HT1080 (cell line): ENCODE measurements at regions not wholly inside any gene's neighbourhood (a gene's known extent, or its start where the extent isn't known, plus 50 kb on each side); places are given as distances from the start of the nearest gene placed in this dataset.

Source experiments
- DNase-seq: peaks from one replicate; pipeline ENCODE4 v3.0.0-alpha.2; 2015; ENCODE audit warnings: low read depth

GRCh38 chr5:164345173-164345849 is 839.9 kb downstream of the MAT2B start:
- peak; percentile 56 for DNase-seq

- DNase-seq = no peak
Measured at GRCh38 chr5:164345853-164346252, 840.4 kb downstream of the MAT2B start.

GRCh38 chr5:164346785-164347630 is 841.6 kb downstream of the MAT2B start:
- DNase-seq = no peak

GRCh38 chr5:164350236-164350635 is 844.8 kb downstream of the MAT2B start:
- DNase-seq = no peak

GRCh38 chr5:164351245-164351834 is 845.9 kb downstream of the MAT2B start:
- DNase-seq = no peak

- DNase-seq = no peak
Measured at GRCh38 chr5:164352695-164353094, 847.3 kb downstream of the MAT2B start.

- DNase-seq = no peak
Measured at GRCh38 chr5:164353155-164353554, 847.7 kb downstream of the MAT2B start.

GRCh38 chr5:164354139-164354751 is 848.8 kb downstream of the MAT2B start:
- no peak for DNase-seq

- no peak for DNase-seq
Measured at GRCh38 chr5:164355267-164355830, 849.9 kb downstream of the MAT2B start.

- DNase-seq = no peak
Measured at GRCh38 chr5:164356790-164357189, 851.4 kb downstream of the MAT2B start.

GRCh38 chr5:164357395-164358033 is 852.1 kb downstream of the MAT2B start:
- DNase-seq = no peak

- peak; percentile 47 for DNase-seq
Measured at GRCh38 chr5:164358531-164359259, 853.3 kb downstream of the MAT2B start.

- DNase-seq = no peak
Measured at GRCh38 chr5:164359260-164360255, 854.1 kb downstream of the MAT2B start.

GRCh38 chr5:164360589-164360988 is 855.2 kb downstream of the MAT2B start:
- DNase-seq = peak; percentile 74

GRCh38 chr5:164361986-164362385 is 856.6 kb downstream of the MAT2B start:
- no peak for DNase-seq

GRCh38 chr5:164362835-164363234 is 857.4 kb downstream of the MAT2B start:
- no peak for DNase-seq

GRCh38 chr5:164364237-164365208 is 859.1 kb downstream of the MAT2B start:
- no peak for DNase-seq

- peak; percentile 31 for DNase-seq
Measured at GRCh38 chr5:164370841-164371240, 865.4 kb downstream of the MAT2B start.
